Endothelial cell of umbilical vein (primary cell): ENCODE measurements at regions not wholly inside any gene's neighbourhood (a gene's known extent, or its start where the extent isn't known, plus 50 kb on each side); places are given as distances from the start of the nearest gene placed in this dataset.

ENCODE experiments used
- BruUV-seq: library from RNA; stranded (reverse); fragments of 400-500 nt; replicated peaks from 2 replicates; lab custom pipeline; 2021; lab: Mats Ljungman, UMichigan
- CTCF ChIA-PET: fragments of 300-600, 350-600 bp; sonication (Branson Sonifier 250); formaldehyde crosslinking; loops from one replicate; lab custom pipeline; 2021; ENCODE audit warnings: antibody characterized with exemption, inconsistent platforms; lab: Charles Lee
- POLR2A ChIA-PET: fragments of 300-600, 350-600 bp; sonication (Branson Sonifier 250); formaldehyde crosslinking; loops from one replicate; lab custom pipeline; 2021; ENCODE audit warnings: antibody characterized with exemption, inconsistent platforms; lab: Charles Lee
- DNase-seq: peaks from one replicate; pipeline ENCODE4 v3.0.0-alpha.2; 2011; ENCODE audit warnings: low read depth, low spot score
- FAIRE-seq: peaks from 2 replicates; lab custom pipeline; 2011; peaks lifted over from hg19 to GRCh38; lab: Jason Lieb, UNC
- H2AFZ ChIP-seq: 2 replicates; pipeline ENCODE4 v1.6.0; 2012; ENCODE audit warnings: low read depth, low read length, control low read depth, inconsistent platforms
- H3K27ac ChIP-seq: 2 replicates; pipeline ENCODE4 v1.5.1; 2011; ENCODE audit warnings: low read depth, mild to moderate bottlenecking, control low read depth, low read length, moderate library complexity; ENCODE audit not compliant: insufficient read depth
- H3K27me3 ChIP-seq, 2 experiments: 2 replicates each; pipeline versions ENCODE4 v1.6.0 to v1.6.1; 2011; ENCODE audit warnings: low read length in 2 of 2, mixed read lengths in 1 of 2; ENCODE audit not compliant: control insufficient read depth in 2 of 2, insufficient read depth in 2 of 2
- H3K36me3 ChIP-seq, 2 experiments: 2 replicates in 1 of 2; 3 replicates in 1 of 2; pipeline ENCODE4 v1.5.1; 2011; ENCODE audit warnings: low read length in 2 of 2, mild to moderate bottlenecking in 1 of 2, moderate library complexity in 1 of 2; ENCODE audit not compliant: control insufficient read depth in 2 of 2, insufficient read depth in 2 of 2; ENCODE audit errors: extremely low read depth in 1 of 2
- H3K4me1 ChIP-seq: 3 replicates; pipeline ENCODE4 v1.5.1; 2011; ENCODE audit warnings: mild to moderate bottlenecking, low read length; ENCODE audit not compliant: control insufficient read depth, insufficient read depth; ENCODE audit errors: extremely low read depth
- H3K4me2 ChIP-seq: 2 replicates; pipeline ENCODE4 v1.6.1; 2011; ENCODE audit warnings: low read length, control low read depth, mixed read lengths; ENCODE audit not compliant: insufficient read depth
- H3K4me3 ChIP-seq, 3 experiments: fragments of 200-600 bp in 1 of 3; sonication (generic), shearing (Covaris generic) in 1 of 3; replicated peaks in 1 of 3; 2 replicates each; pipeline ENCODE4 v1.5.1; 2011 to 2016; ENCODE audit warnings: control low read depth in 3 of 3, low read length in 3 of 3, mild to moderate bottlenecking in 2 of 3, inconsistent platforms in 1 of 3, low read depth in 1 of 3, moderate library complexity in 1 of 3; ENCODE audit not compliant: insufficient read depth in 1 of 3
- H3K79me2 ChIP-seq: 2 replicates; pipeline ENCODE4 v1.6.0; 2012; ENCODE audit warnings: low read length, inconsistent platforms; ENCODE audit not compliant: control insufficient read depth, insufficient read depth
- H3K9ac ChIP-seq: replicated peaks from 2 replicates; pipeline ENCODE3; 2011; ENCODE audit warnings: low read length, control low read depth; ENCODE audit not compliant: insufficient read depth; ENCODE audit errors: extremely low read depth
- H3K9me1 ChIP-seq: replicated peaks from 3 replicates; pipeline ENCODE4 v1.6.0; 2011; ENCODE audit warnings: mild to moderate bottlenecking, low read length; ENCODE audit not compliant: control insufficient read depth, insufficient read depth; ENCODE audit errors: extremely low read depth
- H3K9me3 ChIP-seq: replicated peaks from 2 replicates; pipeline ENCODE4 v1.5.1; 2012; ENCODE audit warnings: low read length, inconsistent platforms; ENCODE audit not compliant: control insufficient read depth, insufficient read depth
- H4K20me1 ChIP-seq: replicated peaks from 2 replicates; pipeline ENCODE3; 2011; ENCODE audit warnings: mild to moderate bottlenecking, low read length; ENCODE audit not compliant: control insufficient read depth, insufficient read depth; ENCODE audit errors: extremely low read depth
- EZH2 ChIP-seq: IDR thresholded peaks from 2 replicates; pipeline ENCODE4 v1.6.1; 2012; ENCODE audit warnings: borderline replicate concordance, low read depth, mild to moderate bottlenecking, moderate library complexity, low read length, inconsistent platforms; ENCODE audit not compliant: severe bottlenecking
- FOS ChIP-seq: IDR thresholded peaks from 2 replicates; pipeline ENCODE4 v1.6.1; 2011; ENCODE audit warnings: mild to moderate bottlenecking, low read length, moderate library complexity, borderline replicate concordance; ENCODE audit not compliant: insufficient read depth
- GATA2 ChIP-seq: IDR thresholded peaks from 2 replicates; pipeline ENCODE4 v1.7.0; 2011; ENCODE audit warnings: low read depth, mild to moderate bottlenecking, moderate library complexity, mixed read lengths, low read length; ENCODE audit not compliant: insufficient read length, insufficient read depth
- JUN ChIP-seq: IDR thresholded peaks from 2 replicates; pipeline ENCODE4 v1.6.1; 2011; ENCODE audit warnings: borderline replicate concordance, low read depth; ENCODE audit not compliant: insufficient read length, insufficient read depth
- MYC ChIP-seq: IDR thresholded peaks from one replicate; pipeline ENCODE4 v1.6.1; 2011; ENCODE audit warnings: mild to moderate bottlenecking, low read depth, low read length
- POLR2A ChIP-seq: IDR thresholded peaks from 2 replicates; pipeline ENCODE4 v1.6.1; 2012; ENCODE audit warnings: low read depth, mild to moderate bottlenecking, control low read depth, low read length
- POLR2AphosphoS5 ChIP-seq: IDR thresholded peaks from 2 replicates; pipeline ENCODE4 v1.6.1; 2012; ENCODE audit warnings: low read depth, mild to moderate bottlenecking, control low read depth, low read length, moderate library complexity; ENCODE audit not compliant: insufficient read depth
- dilution Hi-C: fragments of 300-500 bp; cut with MboI; formaldehyde crosslinking; loops from one replicate; pipeline ENCODE4 v1.15.0; 2019; ENCODE audit warnings: low sequenced_read_pairs; ENCODE audit not compliant: extremely low pct_ligation_motif_present
- intact Hi-C: fragments of 100-400 bp; cut with micrococcal nuclease; formaldehyde crosslinking; loops from one replicate; pipeline ENCODE4 v1.10.0; 2022
- TF ChIP-seq, protein P1 (sequence below), 2 donors: IDR thresholded peaks; 1 replicate in 1 of 2; 2 replicates in 1 of 2; pipeline ENCODE4 v1.5.1; 2011; ENCODE audit warnings: low read length in 2 of 2, mild to moderate bottlenecking in 2 of 2, moderate library complexity in 2 of 2, control low read depth in 1 of 2, inconsistent platforms in 1 of 2, low read depth in 1 of 2; ENCODE audit not compliant: insufficient read depth in 1 of 2; ENCODE audit errors: extremely low read depth in 1 of 2
- TF ChIP-seq, protein P2 (sequence below): IDR thresholded peaks from 2 replicates; pipeline ENCODE4 v1.6.1; 2011; ENCODE audit not compliant: insufficient read depth, insufficient read length

DNA sequence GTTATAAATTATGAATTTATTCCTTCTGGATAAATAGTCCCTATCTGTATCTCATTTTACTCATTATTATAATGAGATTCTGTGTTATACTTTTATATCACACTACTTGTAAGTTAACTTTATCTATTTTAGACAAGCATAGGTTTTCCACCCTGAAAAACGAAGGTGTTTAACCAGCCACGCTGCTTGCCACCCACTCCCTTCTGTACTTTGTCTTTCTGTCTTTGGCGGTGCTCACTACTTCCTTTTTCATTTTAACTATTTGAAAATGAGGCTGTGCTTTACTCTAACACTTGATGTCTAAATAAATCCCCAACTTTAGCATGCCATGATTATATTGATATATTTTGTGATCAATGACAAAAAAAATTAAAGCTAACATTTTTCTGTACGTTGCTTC, 952.9 kb downstream of the DNAJB9 start:
- Histone ChIP-seq H4K20me1 (no peaks in the 10 kb centered on the region), H2AFZ (no peak overlapping the region), H3K9ac (no peak overlapping the region), H3K27me3 (no peaks in the 10 kb centered on the region), H3K4me3 (no peak overlapping the region), H3K79me2 (no peaks in the 10 kb centered on the region), H3K4me2 (no peak overlapping the region), H3K9me1 (no peaks in the 10 kb centered on the region), H3K36me3 (no peaks in the 10 kb centered on the region), H3K4me1 (no peaks in the 10 kb centered on the region), H3K9me3 (no peaks in the 10 kb centered on the region), H3K27ac (no peak overlapping the region)
- intact Hi-C loops (no loop called here), dilution Hi-C loops (no loop called here)
- no peak for DNase-seq
- FAIRE-seq, result no peak
- no TSS peak for BruUV-seq
- TF ChIP-seq POLR2AphosphoS5 (no peak), POLR2A (no peak), JUN (no peak), EZH2 (no peak), MYC (no peak), GATA2 (no peak), FOS (no peak)
- TF ChIP-seq, protein P1, sequence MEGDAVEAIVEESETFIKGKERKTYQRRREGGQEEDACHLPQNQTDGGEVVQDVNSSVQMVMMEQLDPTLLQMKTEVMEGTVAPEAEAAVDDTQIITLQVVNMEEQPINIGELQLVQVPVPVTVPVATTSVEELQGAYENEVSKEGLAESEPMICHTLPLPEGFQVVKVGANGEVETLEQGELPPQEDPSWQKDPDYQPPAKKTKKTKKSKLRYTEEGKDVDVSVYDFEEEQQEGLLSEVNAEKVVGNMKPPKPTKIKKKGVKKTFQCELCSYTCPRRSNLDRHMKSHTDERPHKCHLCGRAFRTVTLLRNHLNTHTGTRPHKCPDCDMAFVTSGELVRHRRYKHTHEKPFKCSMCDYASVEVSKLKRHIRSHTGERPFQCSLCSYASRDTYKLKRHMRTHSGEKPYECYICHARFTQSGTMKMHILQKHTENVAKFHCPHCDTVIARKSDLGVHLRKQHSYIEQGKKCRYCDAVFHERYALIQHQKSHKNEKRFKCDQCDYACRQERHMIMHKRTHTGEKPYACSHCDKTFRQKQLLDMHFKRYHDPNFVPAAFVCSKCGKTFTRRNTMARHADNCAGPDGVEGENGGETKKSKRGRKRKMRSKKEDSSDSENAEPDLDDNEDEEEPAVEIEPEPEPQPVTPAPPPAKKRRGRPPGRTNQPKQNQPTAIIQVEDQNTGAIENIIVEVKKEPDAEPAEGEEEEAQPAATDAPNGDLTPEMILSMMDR (IDR thresholded peaks at IDR 0.05; ENCODE audit: extremely low read depth in 1 of 2, insufficient read depth in 1 of 2, low read depth in 1 of 2, low read length in 2 of 2), result no peak
- TF ChIP-seq, protein P2, sequence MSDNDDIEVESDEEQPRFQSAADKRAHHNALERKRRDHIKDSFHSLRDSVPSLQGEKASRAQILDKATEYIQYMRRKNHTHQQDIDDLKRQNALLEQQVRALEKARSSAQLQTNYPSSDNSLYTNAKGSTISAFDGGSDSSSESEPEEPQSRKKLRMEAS, result no peak
- POLR2A ChIA-PET, result no interaction called here
- CTCF ChIA-PET, result no interaction called here
